NCI-H345 treated with DMSO at 0.1 percent for 48 hours (cell line): ENCODE measurements at regions not wholly inside any gene's neighbourhood (a gene's known extent, or its start where the extent isn't known, plus 50 kb on each side); places are given as distances from the start of the nearest gene placed in this dataset.
"Not testable (repeated sequence)": the region's sequence is repeated elsewhere in the genome, so short reads cannot be mapped to it uniquely, and the experiment has no call there.

Experiments
- DNase-seq: peaks from one replicate; lab custom pipeline; 2025; ENCODE audit not compliant: unreplicated experiment; lab: John Stamatoyannopoulos, UW

DNA sequence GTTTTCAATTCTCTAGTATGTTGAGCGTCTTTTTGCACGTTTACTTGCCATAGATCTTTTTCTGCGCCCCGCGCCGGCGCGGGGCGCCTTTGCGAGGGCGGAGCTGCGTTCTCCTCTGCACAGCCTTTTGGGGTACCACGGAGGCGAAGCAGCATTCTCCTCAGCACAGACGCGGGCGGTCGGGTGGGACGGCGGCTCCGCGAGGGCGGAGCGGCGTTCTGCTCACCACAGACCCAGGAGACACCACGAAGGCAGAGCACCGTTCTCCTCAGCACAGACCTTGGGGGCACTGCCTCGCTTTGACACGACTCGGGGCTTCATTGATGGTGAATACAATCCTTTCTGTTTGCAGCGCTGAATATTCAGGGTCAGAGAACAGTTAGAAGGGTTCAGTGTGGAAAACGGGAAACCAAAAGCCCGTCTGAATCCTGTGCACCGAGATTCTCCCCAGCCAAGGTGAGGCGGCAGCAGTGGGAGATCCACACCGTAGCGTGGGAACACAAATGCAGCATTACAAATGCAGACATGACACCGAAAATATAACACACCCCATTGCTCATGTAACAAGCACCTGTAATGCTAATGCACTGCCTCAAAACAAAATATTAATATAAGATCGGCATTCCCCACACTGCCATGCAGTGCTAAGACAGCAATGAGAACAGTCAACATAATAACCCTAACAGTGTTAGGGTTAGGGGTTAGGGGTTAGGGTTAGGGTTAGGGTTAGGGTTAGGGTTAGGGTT is 190.7 kb upstream of the VIPR2 start:
- not testable (repeated sequence) for DNase-seq

- not testable (repeated sequence) for DNase-seq
Measured at GRCh38 chr7:159332854-159333479, 188.3 kb upstream of the VIPR2 start.

DNA sequence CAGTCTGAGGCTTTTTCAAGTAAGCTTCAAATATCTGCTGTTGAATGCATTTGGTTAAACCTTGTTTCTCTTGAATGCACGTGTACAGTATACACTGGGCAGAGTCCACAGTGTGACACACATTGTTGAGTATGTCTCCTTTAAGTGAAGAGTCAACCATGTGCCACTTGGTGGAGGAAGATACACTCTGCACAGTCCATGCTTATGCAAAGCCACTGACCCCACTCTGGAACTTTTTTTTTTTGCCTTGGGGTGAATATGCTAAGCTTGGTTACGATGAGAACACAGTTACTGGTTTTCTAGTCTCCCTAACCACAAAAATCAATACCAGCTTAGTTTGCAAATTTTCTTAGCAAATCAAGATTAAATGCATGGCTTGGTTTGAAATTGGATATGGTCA is 186.8 kb upstream of the VIPR2 start:
- DNase-seq, result no peak

DNA sequence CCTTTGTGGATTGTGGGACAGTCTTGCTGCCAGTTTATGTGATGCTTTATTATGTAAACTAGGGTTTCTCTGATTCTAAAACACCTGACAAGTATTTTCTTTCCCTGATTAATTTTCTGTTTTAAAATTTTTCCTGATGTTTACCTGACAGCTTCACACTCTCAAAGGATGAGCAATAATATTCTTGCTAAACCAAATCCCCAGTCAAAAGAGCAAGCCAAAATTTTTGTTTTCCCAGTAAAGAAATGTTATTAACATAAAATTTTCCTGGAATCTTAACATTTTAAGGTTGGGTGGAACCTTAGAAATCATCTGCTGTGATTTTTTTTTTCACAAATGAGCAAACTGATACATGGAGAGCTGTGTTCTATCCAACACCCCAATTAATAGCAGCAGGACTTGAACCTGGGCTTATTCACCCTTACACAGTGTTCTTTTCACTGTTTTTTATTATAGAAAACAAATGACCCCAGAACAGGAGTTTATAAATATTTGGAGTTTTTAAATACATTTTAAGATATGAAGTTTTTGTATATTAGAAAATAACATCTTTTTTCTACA is 185.2 kb upstream of the VIPR2 start:
- DNase-seq, result no peak

- DNase-seq, result no peak
Measured at GRCh38 chr7:159328096-159328495, 183.4 kb upstream of the VIPR2 start.

- DNase-seq, result no peak
Measured at GRCh38 chr7:159323359-159323758, 178.7 kb upstream of the VIPR2 start.

DNA sequence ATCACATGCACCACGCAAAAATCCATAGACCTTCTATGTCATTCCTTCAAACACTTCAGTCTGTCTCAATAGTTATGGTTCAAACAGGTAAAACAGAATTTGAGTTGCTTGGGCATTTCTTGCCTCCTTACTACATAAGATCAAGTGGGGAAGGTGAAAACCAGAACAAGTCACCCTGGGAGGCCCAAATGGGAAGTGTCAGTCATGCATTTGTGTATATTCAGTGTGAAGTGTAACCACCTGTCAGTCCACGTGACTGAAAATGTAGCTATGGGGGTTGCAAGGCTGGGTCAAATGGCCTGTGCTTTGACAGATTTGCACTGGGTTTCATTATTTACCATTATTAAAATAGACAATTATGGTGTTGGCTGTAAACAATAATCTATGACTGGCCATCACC is 176.6 kb upstream of the VIPR2 start:
- no peak for DNase-seq

- no peak for DNase-seq
Measured at GRCh38 chr7:159318682-159319351, 174.2 kb upstream of the VIPR2 start.

GRCh38 chr7:159317294-159317693 is 172.6 kb upstream of the VIPR2 start:
- DNase-seq, result no peak

DNA sequence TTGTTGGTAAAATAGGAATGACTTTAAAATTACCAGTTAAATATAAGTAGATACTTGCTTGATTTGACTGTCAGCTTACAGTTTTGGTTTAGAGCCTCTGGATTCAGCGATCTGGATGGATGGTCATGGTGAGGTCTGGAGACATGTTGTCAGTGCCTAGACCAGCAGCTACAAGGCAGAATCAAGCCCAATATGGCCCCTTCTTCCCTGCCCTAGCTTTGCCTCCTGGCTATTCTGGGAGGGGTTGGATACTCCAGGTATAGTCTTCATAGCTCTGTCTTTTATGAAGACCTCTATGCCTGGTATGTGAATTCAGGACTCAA is 166.5 kb upstream of the VIPR2 start:
- no peak for DNase-seq

DNA sequence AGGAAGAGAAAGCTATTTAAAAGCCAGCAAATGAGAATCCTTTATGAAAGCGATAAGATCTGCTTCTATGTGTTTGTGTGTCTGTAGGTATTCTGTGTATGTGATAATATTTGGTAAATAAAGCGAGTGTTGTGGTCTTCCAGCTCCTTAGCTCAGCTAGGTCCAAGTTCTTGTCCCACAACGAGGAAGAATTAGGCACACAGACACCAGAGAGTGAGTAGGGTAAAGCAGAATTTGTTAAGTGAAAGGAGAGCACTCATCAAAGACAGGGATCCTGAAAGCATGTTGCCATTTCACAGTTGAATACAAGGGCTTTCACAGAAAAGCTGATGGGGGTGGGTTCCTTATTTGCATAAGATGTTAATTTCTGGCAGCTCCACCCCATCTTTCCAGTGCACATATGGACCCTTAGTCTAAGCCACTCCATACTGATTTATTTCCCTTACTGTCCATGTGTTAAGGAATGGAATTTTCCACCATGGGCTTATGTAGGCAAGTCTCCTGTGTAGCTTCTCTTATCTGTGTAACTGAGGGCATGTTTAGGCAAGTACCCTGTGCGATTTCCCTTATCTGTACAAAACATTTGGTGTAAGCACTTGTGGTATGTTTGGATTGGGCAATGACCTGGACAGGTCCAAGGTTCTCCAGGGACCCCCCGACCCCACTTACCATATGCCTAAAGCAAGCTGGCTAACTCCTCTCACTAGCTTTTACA is 165.9 kb upstream of the VIPR2 start:
- no peak for DNase-seq

- not testable (repeated sequence) for DNase-seq
Measured at GRCh38 chr7:159309214-159309613, 164.5 kb upstream of the VIPR2 start.

GRCh38 chr7:159306012-159306411 is 161.3 kb upstream of the VIPR2 start:
- DNase-seq, result no peak

GRCh38 chr7:159305185-159305584 is 160.5 kb upstream of the VIPR2 start:
- DNase-seq, result not testable (repeated sequence)

GRCh38 chr7:159303510-159303909 is 158.8 kb upstream of the VIPR2 start:
- not testable (repeated sequence) for DNase-seq

DNA sequence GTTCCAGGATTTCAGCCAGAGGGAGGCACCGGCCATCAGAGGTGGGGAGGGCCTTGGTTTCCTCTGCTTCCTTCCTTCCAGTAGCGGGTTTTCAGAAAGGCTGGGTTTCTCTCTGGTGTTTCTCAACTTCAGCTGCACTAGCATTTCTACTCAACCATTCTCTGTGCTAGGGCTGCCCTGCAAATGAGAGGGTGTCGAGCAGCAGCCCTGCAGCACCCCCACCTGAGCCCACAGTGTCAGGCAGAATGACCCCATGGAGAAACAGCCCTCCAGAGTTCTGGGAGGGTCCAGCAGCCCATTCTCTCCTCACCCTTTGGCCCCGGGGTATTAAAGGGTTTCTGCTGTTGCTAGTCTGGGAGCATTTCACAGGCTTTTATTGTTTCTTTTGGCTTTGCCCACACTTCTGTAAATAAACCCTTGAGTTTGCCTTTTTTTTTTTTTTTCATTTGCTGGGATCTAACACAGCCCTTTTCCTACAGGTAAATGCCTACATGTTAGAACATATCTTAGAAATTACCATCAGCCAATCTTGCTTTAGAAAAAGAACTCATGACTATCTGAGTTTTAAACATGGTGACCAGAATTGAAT is 151.5 kb upstream of the VIPR2 start:
- no peak for DNase-seq

DNA sequence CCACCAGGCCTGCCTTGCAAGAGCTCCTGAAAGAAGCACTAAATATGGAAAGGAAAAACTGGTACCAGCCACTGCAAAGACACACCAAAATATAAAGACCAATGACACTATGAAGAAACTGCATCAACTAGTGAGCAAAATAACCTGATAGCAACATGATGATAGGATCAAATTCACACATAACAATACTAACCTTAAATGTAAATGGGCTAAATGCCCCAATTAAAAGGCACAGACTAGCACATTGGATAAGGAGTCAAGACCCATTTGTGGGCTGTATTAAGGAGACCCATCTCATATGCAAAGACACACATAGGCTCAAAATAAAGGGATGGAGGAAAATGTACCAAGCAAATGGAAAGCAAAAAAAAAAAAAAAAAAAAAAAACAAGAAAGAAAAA is 141.8 kb upstream of the VIPR2 start:
- DNase-seq, result not testable (repeated sequence)

GRCh38 chr7:159281573-159281972 is 136.9 kb upstream of the VIPR2 start:
- no peak for DNase-seq

- no peak for DNase-seq
Measured at GRCh38 chr7:159280008-159280407, 135.3 kb upstream of the VIPR2 start.

- DNase-seq, result peak; percentile 37
Measured at GRCh38 chr7:159272739-159273138, 128.1 kb upstream of the VIPR2 start.

DNA sequence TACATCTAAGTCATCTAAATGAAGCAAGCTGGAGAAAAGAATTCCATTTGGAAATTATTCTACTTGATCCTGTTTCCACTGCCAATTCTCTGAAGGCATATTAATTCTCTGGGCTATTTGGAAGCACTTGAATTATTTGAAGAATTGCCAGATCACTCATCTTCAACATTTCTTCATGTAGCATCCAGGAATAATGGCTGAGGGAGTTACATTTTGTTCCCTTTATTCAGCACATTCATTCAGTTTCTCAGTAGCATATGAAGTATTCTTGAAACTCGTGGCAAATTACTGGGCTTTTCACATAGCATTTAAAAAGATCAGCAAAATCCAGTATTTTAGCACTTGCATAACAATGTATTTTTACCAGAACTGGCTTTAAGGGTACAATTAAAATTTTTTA is 127.1 kb upstream of the VIPR2 start:
- no peak for DNase-seq
